ENCODE measurements at regions not wholly inside any gene's neighbourhood (a gene's known extent, or its start where the extent isn't known, plus 50 kb on each side); places are given as distances from the start of the nearest gene placed in this dataset.
"Not testable (repeated sequence)": the region's sequence is repeated elsewhere in the genome, so short reads cannot be mapped to it uniquely, and the experiment has no call there.

GRCh38 chr3:107942244-107942643 lies 148.6 kb downstream of the CD47 start:
- no peak for DNase-seq

GRCh38 chr3:107939691-107940442 lies 151.0 kb downstream of the CD47 start:
- no peak for DNase-seq

GRCh38 chr3:107938143-107938542 lies 152.7 kb downstream of the CD47 start:
- no peak for DNase-seq

GRCh38 chr3:107934808-107935207 lies 156.0 kb downstream of the CD47 start:
- no peak for DNase-seq

- DNase-seq: no peak
Observed at GRCh38 chr3:107933450-107933849, 157.4 kb downstream of the CD47 start.

- DNase-seq: no peak
Observed at GRCh38 chr3:107931326-107931725, 159.5 kb downstream of the CD47 start.

GRCh38 chr3:107929088-107929487 lies 161.7 kb downstream of the CD47 start:
- DNase-seq: no peak

GRCh38 chr3:107928084-107928445 lies 162.8 kb downstream of the CD47 start:
- peak; percentile 14 for DNase-seq

GRCh38 chr3:107927361-107928083 lies 163.3 kb downstream of the CD47 start:
- peak; percentile 77 for DNase-seq

- no peak for DNase-seq
Observed at GRCh38 chr3:107925851-107926250, 165.0 kb downstream of the CD47 start.

- DNase-seq: no peak
Observed at GRCh38 chr3:107921038-107921437, 169.8 kb downstream of the CD47 start.

GRCh38 chr3:107920538-107920937 lies 170.3 kb downstream of the CD47 start:
- DNase-seq: no peak

GRCh38 chr3:107919239-107919638 lies 171.6 kb downstream of the CD47 start:
- DNase-seq: no peak

GRCh38 chr3:107916171-107916570 lies 174.7 kb downstream of the CD47 start:
- no peak for DNase-seq

GRCh38 chr3:107915706-107916105 lies 175.1 kb downstream of the CD47 start:
- DNase-seq: no peak

- no peak for DNase-seq
Observed at GRCh38 chr3:107913701-107914100, 177.1 kb downstream of the CD47 start.

- DNase-seq: no peak
Observed at GRCh38 chr3:107911337-107912000, 179.4 kb downstream of the CD47 start.

GRCh38 chr3:107910713-107911259 lies 180.0 kb downstream of the CD47 start:
- DNase-seq: no peak

- not testable (repeated sequence) for DNase-seq
Observed at GRCh38 chr3:107909583-107909982, 181.2 kb downstream of the CD47 start.

GRCh38 chr3:107907996-107908395 lies 182.8 kb downstream of the CD47 start:
- no peak for DNase-seq

GRCh38 chr3:107904536-107905066 lies 186.2 kb downstream of the CD47 start:
- no peak for DNase-seq

- no peak for DNase-seq
Observed at GRCh38 chr3:107899990-107900651, 190.7 kb downstream of the CD47 start.
